IMR-90 (cell line): ENCODE measurements at regions not wholly inside any gene's neighbourhood (a gene's known extent, or its start where the extent isn't known, plus 50 kb on each side); places are given as distances from the start of the nearest gene placed in this dataset.

Source experiments
- ATAC-seq: fragments of 200-7000 bp; cut with Tn5 transposase; 2 replicates; pipeline ENCODE4 v1.9.1; 2020; ENCODE audit warnings: low read depth, mild to moderate bottlenecking, moderate library complexity
- BruUV-seq: library from RNA; stranded (reverse); fragments of 400-500 nt; replicated peaks from 2 replicates; lab custom pipeline; 2021; lab: Mats Ljungman, UMichigan
- CTCF ChIA-PET: fragments of 300-600 bp; formaldehyde crosslinking; extraction: SDS; loops from one replicate; lab custom pipeline; 2021; ENCODE audit warnings: antibody characterized with exemption; lab: Yijun Ruan, JAX
- POLR2A ChIA-PET: fragments of 300-600 bp; sonication (Branson Sonifier 250); formaldehyde crosslinking; loops from one replicate; lab custom pipeline; 2022; ENCODE audit warnings: antibody characterized with exemption; ENCODE audit not compliant: unreplicated experiment; lab: Charles Lee
- DNase-seq: peaks from one replicate; pipeline ENCODE4 v3.0.0; 2013
- H2AFZ ChIP-seq: replicated peaks from 2 replicates; pipeline ENCODE3; 2013; ENCODE audit warnings: low read length, mild to moderate bottlenecking; ENCODE audit not compliant: poor library complexity
- H2AK5ac ChIP-seq: 2 replicates; pipeline ENCODE4 v1.6.1; 2013; ENCODE audit warnings: low read depth, low read length, inconsistent platforms
- H2AK9ac ChIP-seq: replicated peaks from 2 replicates; pipeline ENCODE3; 2013; ENCODE audit warnings: mild to moderate bottlenecking, low read depth, low read length, moderate library complexity; ENCODE audit not compliant: poor library complexity
- H2BK120ac ChIP-seq: 2 replicates; pipeline ENCODE4 v1.6.1; 2013; ENCODE audit warnings: low read depth, low read length, inconsistent platforms
- H2BK15ac ChIP-seq: 3 replicates; pipeline ENCODE4 v1.6.1; 2013; ENCODE audit warnings: low read depth, low read length, inconsistent platforms
- H2BK20ac ChIP-seq: 2 replicates; pipeline ENCODE4 v1.6.1; 2013; ENCODE audit warnings: low read depth, mild to moderate bottlenecking, inconsistent platforms, low read length, moderate library complexity
- H2BK5ac ChIP-seq: 2 replicates; pipeline ENCODE4 v1.6.1; 2013; ENCODE audit warnings: mild to moderate bottlenecking, low read depth, low read length, inconsistent platforms; ENCODE audit not compliant: poor library complexity, severe bottlenecking
- H3K14ac ChIP-seq: replicated peaks from 2 replicates; pipeline ENCODE4 v1.6.1; 2013; ENCODE audit warnings: low read depth, low read length, inconsistent platforms
- H3K18ac ChIP-seq: 2 replicates; pipeline ENCODE4 v1.6.1; 2013; ENCODE audit warnings: low read depth, low read length, control low read depth
- H3K23ac ChIP-seq: 2 replicates; pipeline ENCODE4 v1.6.1; 2013; ENCODE audit warnings: low read depth, low read length, inconsistent platforms
- H3K27ac ChIP-seq: 2 replicates; pipeline ENCODE4 v1.5.1; 2013; ENCODE audit warnings: mild to moderate bottlenecking, control low read depth, low read length; ENCODE audit not compliant: insufficient read depth
- H3K27me3 ChIP-seq: 2 replicates; pipeline ENCODE4 v1.6.1; 2013; ENCODE audit warnings: low read length; ENCODE audit not compliant: control insufficient read depth, insufficient read depth
- H3K36me3 ChIP-seq: 2 replicates; pipeline ENCODE4 v1.6.1; 2013; ENCODE audit warnings: low read length, mixed read lengths; ENCODE audit not compliant: control insufficient read depth, insufficient read depth
- H3K4ac ChIP-seq: 2 replicates; pipeline ENCODE4 v1.6.1; 2013; ENCODE audit warnings: low read depth, low read length, inconsistent platforms
- H3K4me1 ChIP-seq: 2 replicates; pipeline ENCODE4 v1.6.1; 2013; ENCODE audit warnings: low read length, mixed read lengths; ENCODE audit not compliant: control insufficient read depth, insufficient read depth
- H3K4me2 ChIP-seq: 2 replicates; pipeline ENCODE4 v1.6.1; 2013; ENCODE audit warnings: low read depth, mild to moderate bottlenecking, control low read depth, low read length, moderate library complexity
- H3K4me3 ChIP-seq: 2 replicates; pipeline ENCODE4 v1.5.1; 2013; ENCODE audit warnings: low read depth, mild to moderate bottlenecking, control low read depth, low read length, moderate library complexity; ENCODE audit not compliant: insufficient read depth
- H3K56ac ChIP-seq: 2 replicates; pipeline ENCODE4 v1.6.1; 2013; ENCODE audit warnings: low read length, inconsistent platforms; ENCODE audit not compliant: insufficient read depth; ENCODE audit errors: extremely low read depth
- H3K79me1 ChIP-seq, 2 experiments: 2 replicates each; pipeline ENCODE4 v1.6.1; 2013; ENCODE audit warnings: low read length in 2 of 2, inconsistent platforms in 1 of 2, low read depth in 1 of 2
- H3K9ac ChIP-seq: 2 replicates; pipeline ENCODE4 v1.6.1; 2013; ENCODE audit warnings: low read depth, low read length, control low read depth
- H3K9me1 ChIP-seq: 2 replicates; pipeline ENCODE4 v1.6.1; 2013; ENCODE audit warnings: low read length, inconsistent platforms; ENCODE audit not compliant: insufficient read depth
- H3K9me3 ChIP-seq: 2 replicates; pipeline ENCODE4 v1.6.1; 2013; ENCODE audit warnings: low read length; ENCODE audit not compliant: control insufficient read depth, insufficient read depth
- H4K20me1 ChIP-seq: 2 replicates; pipeline ENCODE4 v1.6.1; 2013; ENCODE audit warnings: low read length, inconsistent platforms; ENCODE audit not compliant: insufficient read depth
- H4K5ac ChIP-seq: 2 replicates; pipeline ENCODE4 v1.6.1; 2013; ENCODE audit warnings: mild to moderate bottlenecking, low read depth, low read length, control low read depth
- H4K8ac ChIP-seq, 2 experiments: 2 replicates each; pipeline ENCODE4 v1.6.1; 2013; ENCODE audit warnings: low read depth in 2 of 2, low read length in 2 of 2, control low read depth in 1 of 2, inconsistent platforms in 1 of 2
- H4K91ac ChIP-seq: 2 replicates; pipeline ENCODE4 v1.6.1; 2013; ENCODE audit warnings: low read depth, low read length, inconsistent platforms; ENCODE audit not compliant: insufficient read depth
- BHLHE40 ChIP-seq: fragments of 150-350 bp; IDR thresholded peaks from 2 replicates; pipeline ENCODE4 v1.6.1; 2016; ENCODE audit warnings: mild to moderate bottlenecking, low read depth, low read length
- CEBPB ChIP-seq: IDR thresholded peaks from 2 replicates; pipeline ENCODE4 v1.6.1; 2012; ENCODE audit warnings: low read depth, low read length, improper control_type of control experiment
- CHD1 ChIP-seq: IDR thresholded peaks from 2 replicates; pipeline ENCODE4 v1.6.1; 2012; ENCODE audit warnings: low read depth, low read length, improper control_type of control experiment
- FOS ChIP-seq: fragments of 150-350 bp; IDR thresholded peaks from 2 replicates; pipeline ENCODE4 v1.6.1; 2016; ENCODE audit warnings: low read depth, low read length
- MAFK ChIP-seq: IDR thresholded peaks from 2 replicates; pipeline ENCODE4 v1.6.1; 2012; ENCODE audit warnings: low read depth, low read length, improper control_type of control experiment
- MAZ ChIP-seq: IDR thresholded peaks from 2 replicates; pipeline ENCODE4 v1.6.1; 2012; ENCODE audit warnings: low read depth, mild to moderate bottlenecking, low read length, improper control_type of control experiment, moderate library complexity, borderline replicate concordance
- MXI1 ChIP-seq: IDR thresholded peaks from 2 replicates; pipeline ENCODE4 v1.6.1; 2012; ENCODE audit warnings: low read depth, mild to moderate bottlenecking, low read length, moderate library complexity, borderline replicate concordance
- NFE2L2 ChIP-seq: fragments of 150-350 bp; IDR thresholded peaks from 2 replicates; pipeline ENCODE4 v1.6.1; 2016; ENCODE audit warnings: low read depth, mild to moderate bottlenecking, low read length
- POLR2A ChIP-seq: IDR thresholded peaks from 2 replicates; pipeline ENCODE4 v1.6.1; 2012; ENCODE audit warnings: mild to moderate bottlenecking, low read depth, low read length
- RAD21 ChIP-seq: IDR thresholded peaks from 2 replicates; pipeline ENCODE4 v1.6.1; 2012; ENCODE audit warnings: low read length, improper control_type of control experiment
- RCOR1 ChIP-seq: IDR thresholded peaks from 2 replicates; pipeline ENCODE4 v1.6.1; 2012; ENCODE audit warnings: mild to moderate bottlenecking, low read length, improper control_type of control experiment; ENCODE audit not compliant: insufficient replicate concordance
- RFX5 ChIP-seq: IDR thresholded peaks from 2 replicates; pipeline ENCODE4 v1.8.0; 2012; ENCODE audit warnings: low read depth, mild to moderate bottlenecking, low read length, moderate library complexity
- SMC3 ChIP-seq: fragments of 150-350 bp; IDR thresholded peaks from 2 replicates; pipeline ENCODE4 v1.6.1; 2016; ENCODE audit warnings: low read depth, mild to moderate bottlenecking, antibody characterized with exemption, low read length, moderate library complexity
- WGBS, 2 experiments: methylation state at CpG; one replicate each; pipeline versions ENCODE4 v1.1.5 to v1.1.7; 2013; ENCODE audit warnings: missing lambda C conversion rate in 2 of 2; ENCODE audit not compliant: insufficient read length in 1 of 2; ENCODE audit errors: extremely low coverage in 2 of 2; 5-methylcytosine and 5-hydroxymethylcytosine counted together
- dilution Hi-C: fragments of 300-500 bp; cut with HindIII; formaldehyde crosslinking; loops from one replicate; pipeline ENCODE4 v1.14.3; 2018; ENCODE audit warnings: low sequenced_read_pairs; ENCODE audit not compliant: unreplicated experiment
- in situ Hi-C: fragments of 300-500 bp; cut with MboI; formaldehyde crosslinking; loops from 3 replicates; pipeline ENCODE4 v1.14.3; 2019; ENCODE audit warnings: low sequenced_read_pairs, inconsistent platforms, mixed read lengths
- intact Hi-C: fragments of 100-400 bp; cut with micrococcal nuclease; formaldehyde crosslinking; loops from 2 replicates; pipeline ENCODE4 v1.10.0; 2022
- TF ChIP-seq, protein P1 (sequence below): fragments of 150-350 bp; IDR thresholded peaks from 2 replicates; pipeline ENCODE4 v1.6.1; 2016; ENCODE audit warnings: low read depth, mild to moderate bottlenecking, low read length, moderate library complexity, borderline replicate concordance
- TF ChIP-seq, protein P2 (sequence below): conservative IDR thresholded peaks from 2 replicates; pipeline ENCODE4 v1.5.1; 2012; ENCODE audit warnings: mild to moderate bottlenecking, low read depth, low read length, improper control_type of control experiment
- TF ChIP-seq, protein P3 (sequence below): fragments of 150-350 bp; IDR thresholded peaks from 2 replicates; pipeline ENCODE4 v1.6.1; 2017; ENCODE audit warnings: mild to moderate bottlenecking, antibody characterized with exemption, low read length, low read depth

DNA sequence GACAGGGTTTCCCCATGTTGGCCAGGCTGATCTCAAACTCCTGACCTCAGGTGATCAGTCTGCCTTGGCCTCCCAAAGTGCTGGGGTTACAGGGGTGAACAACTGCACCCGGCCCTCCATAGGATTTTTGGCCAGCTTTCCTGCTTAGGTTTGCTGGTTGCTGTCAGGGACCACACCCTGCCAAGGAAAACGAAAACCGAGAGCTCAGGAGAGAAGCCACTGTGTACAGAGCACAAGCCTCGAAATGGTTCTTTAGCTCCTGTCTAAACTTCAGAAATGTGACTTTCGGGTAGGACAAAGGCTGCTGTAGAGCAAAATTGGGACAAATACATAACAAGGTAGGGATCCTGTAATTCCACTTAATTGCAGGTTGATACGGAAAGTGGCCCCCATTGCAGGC is 146.3 kb upstream of the ATP6AP2 start:
- dilution Hi-C loops = no loop called here

More for the DNA sequence above, 146.3 kb upstream of the ATP6AP2 start:
- intact Hi-C loops = no loop called here
- Histone ChIP-seq H3K9me3 (peaks cover 2% of the 10 kb centered on the region; the same call in 1 of the 2 replicates), H2BK20ac (no peak overlapping the region), H2BK15ac (no peak overlapping the region), H3K18ac (no peak overlapping the region), H2AFZ (no peak overlapping the region), H3K56ac (no peak overlapping the region), H3K23ac (no peak overlapping the region), H3K9me1 (no peaks in the 10 kb centered on the region), H2AK5ac (no peak overlapping the region), H4K20me1 (no peaks in the 10 kb centered on the region), H3K36me3 (no peaks in the 10 kb centered on the region), H3K9ac (no peak overlapping the region), H3K4ac (no peak overlapping the region), H3K27me3 (peaks cover 10% of the 10 kb centered on the region), H2BK5ac (no peak overlapping the region), H3K27ac (no peak overlapping the region), H3K79me1 (no peaks in the 10 kb centered on the region), H3K14ac (no peak overlapping the region), H3K4me3 (no peak overlapping the region), H4K8ac (no peak overlapping the region), H2BK120ac (no peak overlapping the region), H2AK9ac (no peak overlapping the region), H3K4me1 (no peaks in the 10 kb centered on the region), H3K4me2 (no peak overlapping the region; the same call in 1 of the 2 replicates), H4K5ac (no peak overlapping the region), H4K91ac (no peak overlapping the region)
- no peak for DNase-seq
- ChIA-PET POLR2A (no interaction called here), CTCF (no interaction called here)
- ATAC-seq = no peak
- BruUV-seq = no TSS peak
- TF ChIP-seq RCOR1 (no peak), BHLHE40 (no peak), CEBPB (no peak), RFX5 (no peak), CHD1 (no peak), MAFK (no peak), SMC3 (no peak), RAD21 (no peak), FOS (no peak), MXI1 (no peak), NFE2L2 (no peak), POLR2A (no peak), MAZ (no peak)
- TF ChIP-seq, protein P1, sequence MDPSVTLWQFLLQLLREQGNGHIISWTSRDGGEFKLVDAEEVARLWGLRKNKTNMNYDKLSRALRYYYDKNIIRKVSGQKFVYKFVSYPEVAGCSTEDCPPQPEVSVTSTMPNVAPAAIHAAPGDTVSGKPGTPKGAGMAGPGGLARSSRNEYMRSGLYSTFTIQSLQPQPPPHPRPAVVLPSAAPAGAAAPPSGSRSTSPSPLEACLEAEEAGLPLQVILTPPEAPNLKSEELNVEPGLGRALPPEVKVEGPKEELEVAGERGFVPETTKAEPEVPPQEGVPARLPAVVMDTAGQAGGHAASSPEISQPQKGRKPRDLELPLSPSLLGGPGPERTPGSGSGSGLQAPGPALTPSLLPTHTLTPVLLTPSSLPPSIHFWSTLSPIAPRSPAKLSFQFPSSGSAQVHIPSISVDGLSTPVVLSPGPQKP = no peak
- TF ChIP-seq, protein P2, sequence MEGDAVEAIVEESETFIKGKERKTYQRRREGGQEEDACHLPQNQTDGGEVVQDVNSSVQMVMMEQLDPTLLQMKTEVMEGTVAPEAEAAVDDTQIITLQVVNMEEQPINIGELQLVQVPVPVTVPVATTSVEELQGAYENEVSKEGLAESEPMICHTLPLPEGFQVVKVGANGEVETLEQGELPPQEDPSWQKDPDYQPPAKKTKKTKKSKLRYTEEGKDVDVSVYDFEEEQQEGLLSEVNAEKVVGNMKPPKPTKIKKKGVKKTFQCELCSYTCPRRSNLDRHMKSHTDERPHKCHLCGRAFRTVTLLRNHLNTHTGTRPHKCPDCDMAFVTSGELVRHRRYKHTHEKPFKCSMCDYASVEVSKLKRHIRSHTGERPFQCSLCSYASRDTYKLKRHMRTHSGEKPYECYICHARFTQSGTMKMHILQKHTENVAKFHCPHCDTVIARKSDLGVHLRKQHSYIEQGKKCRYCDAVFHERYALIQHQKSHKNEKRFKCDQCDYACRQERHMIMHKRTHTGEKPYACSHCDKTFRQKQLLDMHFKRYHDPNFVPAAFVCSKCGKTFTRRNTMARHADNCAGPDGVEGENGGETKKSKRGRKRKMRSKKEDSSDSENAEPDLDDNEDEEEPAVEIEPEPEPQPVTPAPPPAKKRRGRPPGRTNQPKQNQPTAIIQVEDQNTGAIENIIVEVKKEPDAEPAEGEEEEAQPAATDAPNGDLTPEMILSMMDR = no peak
- TF ChIP-seq, protein P3, sequence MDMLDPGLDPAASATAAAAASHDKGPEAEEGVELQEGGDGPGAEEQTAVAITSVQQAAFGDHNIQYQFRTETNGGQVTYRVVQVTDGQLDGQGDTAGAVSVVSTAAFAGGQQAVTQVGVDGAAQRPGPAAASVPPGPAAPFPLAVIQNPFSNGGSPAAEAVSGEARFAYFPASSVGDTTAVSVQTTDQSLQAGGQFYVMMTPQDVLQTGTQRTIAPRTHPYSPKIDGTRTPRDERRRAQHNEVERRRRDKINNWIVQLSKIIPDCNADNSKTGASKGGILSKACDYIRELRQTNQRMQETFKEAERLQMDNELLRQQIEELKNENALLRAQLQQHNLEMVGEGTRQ = no peak
- in situ Hi-C loops = no loop called here
- WGBS, 2 experiments = 83% methylated on average over 2 of the region's 6 CpGs; no CpG with 5 or more reads in 1 of the 2 experiments
